GM06990 (cell line): ENCODE measurements at regions not wholly inside any gene's neighbourhood (a gene's known extent, or its start where the extent isn't known, plus 50 kb on each side); places are given as distances from the start of the nearest gene placed in this dataset.

Experiments
- DNase-seq: peaks from one replicate; pipeline ENCODE4 v3.0.0-alpha.2; 2011; ENCODE audit not compliant: insufficient read length; ENCODE audit errors: extremely low read depth
- H3K27me3 ChIP-seq: replicated peaks from 2 replicates; pipeline ENCODE4 v1.6.0; 2011; ENCODE audit warnings: low read length; ENCODE audit not compliant: control insufficient read depth, insufficient read depth
- H3K36me3 ChIP-seq: 2 replicates; pipeline ENCODE4 v1.5.1; 2011; ENCODE audit warnings: low read length; ENCODE audit not compliant: control insufficient read depth, insufficient read depth
- H3K4me3 ChIP-seq: replicated peaks from 2 replicates; pipeline ENCODE4 v1.5.1; 2011; ENCODE audit warnings: low read depth, mild to moderate bottlenecking, control low read depth, low read length
- CTCF ChIP-seq: IDR thresholded peaks from 2 replicates; pipeline ENCODE4 v1.5.1; 2011; ENCODE audit warnings: low read length, control low read depth, mild to moderate bottlenecking, inconsistent platforms; ENCODE audit not compliant: insufficient read depth, poor library complexity, severe bottlenecking

- H3K4me3 ChIP-seq, result no peak overlapping the region
- H3K36me3 ChIP-seq, result no peaks in the 10 kb centered on the region
- no peak for DNase-seq
- no peak for TF ChIP-seq CTCF
- H3K27me3 ChIP-seq, result no peaks in the 10 kb centered on the region
Observed at GRCh38 chr3:18562364-18563154, 137.4 kb upstream of the SATB1 start.

GRCh38 chr3:18559331-18559842 is 134.2 kb upstream of the SATB1 start:
- no peak for DNase-seq
- peak; percentile 76 for TF ChIP-seq CTCF
- H3K36me3 ChIP-seq, result no peaks in the 10 kb centered on the region
- H3K4me3 ChIP-seq, result no peak overlapping the region
- H3K27me3 ChIP-seq, result no peaks in the 10 kb centered on the region

GRCh38 chr3:18558507-18558906 is 133.4 kb upstream of the SATB1 start:
- H3K4me3 ChIP-seq, result no peak overlapping the region
- no peaks in the 10 kb centered on the region for H3K36me3 ChIP-seq
- no peaks in the 10 kb centered on the region for H3K27me3 ChIP-seq
- no peak for TF ChIP-seq CTCF
- no peak for DNase-seq

- Histone ChIP-seq H3K36me3 (no peaks in the 10 kb centered on the region), H3K27me3 (no peaks in the 10 kb centered on the region), H3K4me3 (no peak overlapping the region)
- DNase-seq, result no peak
- TF ChIP-seq CTCF, result no peak
Observed at GRCh38 chr3:18557216-18557615, 132.1 kb upstream of the SATB1 start.

- Histone ChIP-seq H3K27me3 (no peaks in the 10 kb centered on the region), H3K36me3 (no peaks in the 10 kb centered on the region), H3K4me3 (no peak overlapping the region)
- DNase-seq, result peak; percentile 26
- TF ChIP-seq CTCF, result no peak
Observed at GRCh38 chr3:18556503-18557135, 131.5 kb upstream of the SATB1 start.
